Activated naive CD8-positive, alpha-beta T cell (primary cell): ENCODE measurements at regions not wholly inside any gene's neighbourhood (a gene's known extent, or its start where the extent isn't known, plus 50 kb on each side); places are given as distances from the start of the nearest gene placed in this dataset.

Source experiments
- H3K27ac Mint-ChIP-seq: one replicate; pipeline ENCODE4 v1.8.0; 2021; ENCODE audit warnings: mixed read lengths
- H3K27me3 Mint-ChIP-seq: one replicate; pipeline ENCODE4 v1.8.0; 2021; ENCODE audit warnings: mixed read lengths
- H3K36me3 Mint-ChIP-seq: one replicate; pipeline ENCODE4 v1.8.0; 2021; ENCODE audit warnings: mixed read lengths
- H3K4me1 Mint-ChIP-seq: one replicate; pipeline ENCODE4 v1.8.0; 2021; ENCODE audit warnings: low read depth, mixed read lengths
- H3K4me3 Mint-ChIP-seq: one replicate; pipeline ENCODE4 v1.8.0; 2021; ENCODE audit warnings: mild to moderate bottlenecking, mixed read lengths
- H3K9me3 Mint-ChIP-seq: one replicate; pipeline ENCODE4 v1.8.0; 2021; ENCODE audit warnings: low read depth, mixed read lengths

DNA sequence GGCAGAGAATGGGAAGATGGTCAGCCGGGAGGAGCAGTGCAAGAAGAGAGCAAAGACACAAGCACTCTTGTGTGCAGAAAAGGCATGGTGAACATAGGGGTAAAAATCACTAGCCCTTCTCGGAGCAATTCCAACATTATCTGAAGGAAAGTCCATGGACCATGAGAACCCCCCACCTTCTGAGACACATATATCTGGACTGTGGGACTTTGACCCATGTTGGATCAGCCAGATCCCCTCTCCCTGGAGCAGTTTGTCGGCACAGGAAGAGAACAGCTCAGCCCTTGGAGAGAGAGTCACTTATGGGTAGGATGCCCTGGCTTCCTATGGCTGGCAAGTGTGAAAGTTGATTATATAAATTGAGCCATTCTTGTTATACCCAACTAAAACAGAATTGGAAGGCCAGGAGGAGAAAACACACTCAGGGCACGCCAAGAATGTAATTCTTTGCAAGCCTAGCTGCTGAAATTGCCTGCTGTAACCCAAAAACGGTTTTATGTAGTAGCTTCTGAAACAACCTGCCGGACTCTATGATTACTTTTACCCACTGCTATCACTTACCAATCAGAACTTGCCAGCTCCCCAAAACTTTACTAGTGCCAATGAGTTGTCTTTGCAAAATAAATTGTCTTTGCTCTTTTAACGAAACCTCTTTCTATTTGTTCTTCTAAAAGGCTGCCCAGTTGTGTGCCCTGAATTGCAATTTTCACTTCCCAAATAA, 62.8 kb upstream of the ZNF599 start:
- H3K27ac Mint-ChIP-seq, result no peak overlapping the region
- H3K27me3 Mint-ChIP-seq, result no peaks in the 10 kb centered on the region
- no peaks in the 10 kb centered on the region for H3K9me3 Mint-ChIP-seq
- H3K36me3 Mint-ChIP-seq, result no peaks in the 10 kb centered on the region
- H3K4me1 Mint-ChIP-seq, result peaks cover 19% of the 10 kb centered on the region
- H3K4me3 Mint-ChIP-seq, result no peak overlapping the region

DNA sequence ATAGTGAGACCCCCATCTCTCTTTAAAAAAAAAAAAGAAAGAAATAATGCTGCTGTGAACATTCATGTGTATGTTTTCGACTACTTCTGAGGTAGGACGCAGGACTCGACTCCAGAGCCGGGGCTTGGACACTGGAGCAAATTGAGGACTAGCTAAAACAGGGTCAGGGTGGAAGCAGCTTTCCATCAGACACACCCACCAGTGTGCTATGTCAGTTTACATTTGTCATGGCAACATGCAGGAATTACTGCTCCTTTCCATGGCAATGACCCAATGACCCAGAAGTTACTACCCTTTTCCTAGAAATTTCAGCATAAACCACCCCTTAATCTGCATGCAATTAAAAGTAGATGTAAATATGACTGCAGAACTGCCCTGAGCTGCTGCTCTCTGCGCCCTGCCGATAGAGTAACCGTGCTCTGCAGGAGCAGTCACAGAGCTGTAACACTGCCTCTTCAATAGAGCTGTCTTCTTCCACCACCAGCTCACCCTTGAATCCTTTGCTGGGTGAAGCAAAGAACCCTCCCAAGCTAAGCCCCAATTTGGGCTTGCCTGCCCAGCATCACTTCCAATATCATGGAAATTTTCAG, 61.6 kb upstream of the ZNF599 start:
- H3K4me3 Mint-ChIP-seq, result no peak overlapping the region
- no peak overlapping the region for H3K27ac Mint-ChIP-seq
- peaks cover 18% of the 10 kb centered on the region for H3K4me1 Mint-ChIP-seq
- H3K27me3 Mint-ChIP-seq, result no peaks in the 10 kb centered on the region
- no peaks in the 10 kb centered on the region for H3K9me3 Mint-ChIP-seq
- H3K36me3 Mint-ChIP-seq, result no peaks in the 10 kb centered on the region

DNA sequence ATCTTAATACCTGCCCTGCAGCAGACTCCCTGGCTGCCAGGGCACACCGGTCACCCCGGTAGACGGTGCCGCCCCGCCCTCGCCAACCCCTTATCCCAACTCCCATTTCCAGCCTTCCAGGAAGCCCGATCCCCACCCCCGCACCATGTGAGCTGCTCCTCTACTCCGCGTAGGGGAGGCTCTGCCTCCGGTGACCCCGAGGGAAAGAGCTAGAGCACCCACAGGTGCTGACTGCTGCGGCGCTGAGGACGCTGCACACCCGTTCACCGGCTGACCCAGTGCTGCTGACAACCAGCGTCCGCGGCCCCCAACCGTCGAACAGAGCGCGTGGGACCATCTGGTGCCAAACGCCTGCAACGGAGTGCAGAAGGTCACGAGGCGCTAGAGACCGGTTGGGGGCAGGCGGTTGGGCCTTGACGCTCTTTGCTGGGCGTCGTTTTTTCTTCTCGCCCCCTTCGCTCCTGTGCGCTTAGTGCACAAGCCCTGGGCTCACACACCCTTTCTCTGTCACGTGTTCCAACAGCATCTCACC, 59.6 kb upstream of the ZNF599 start:
- Mint-ChIP-seq H3K27ac (no peak overlapping the region), H3K36me3 (peaks cover 6% of the 10 kb centered on the region), H3K4me3 (no peak overlapping the region), H3K9me3 (no peaks in the 10 kb centered on the region), H3K27me3 (no peaks in the 10 kb centered on the region), H3K4me1 (peaks cover 7% of the 10 kb centered on the region)

- Mint-ChIP-seq H3K4me1 (no peaks in the 10 kb centered on the region), H3K27me3 (no peaks in the 10 kb centered on the region)
These were observed 58.7 kb upstream of the ZNF599 start for GRCh38 chr19:34831714-34832113.

DNA sequence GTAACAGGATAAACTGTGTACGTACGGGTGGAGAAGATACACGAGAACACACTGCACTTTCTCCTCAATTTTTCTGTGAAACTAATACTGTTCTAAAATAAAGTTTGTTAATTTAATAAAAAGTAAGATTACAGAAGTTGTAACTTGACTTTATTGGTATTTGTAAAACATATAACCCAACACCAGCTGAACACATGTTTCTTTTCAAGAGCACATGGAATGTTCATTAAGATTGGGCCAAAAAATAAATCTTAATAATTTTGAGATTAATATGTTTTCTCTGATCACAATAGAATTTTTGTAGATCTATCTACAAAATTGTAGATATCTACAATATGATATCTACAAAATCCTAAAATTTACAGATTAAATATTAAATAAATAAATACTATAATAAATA, 55.1 kb upstream of the ZNF599 start:
- Mint-ChIP-seq H3K4me1 (no peaks in the 10 kb centered on the region), H3K27me3 (no peaks in the 10 kb centered on the region), H3K27ac (no peak overlapping the region), H3K4me3 (no peak overlapping the region), H3K9me3 (no peaks in the 10 kb centered on the region), H3K36me3 (peaks cover 18% of the 10 kb centered on the region)

More at GRCh38 chr19:34831714-34832113, 58.7 kb upstream of the ZNF599 start:
- Mint-ChIP-seq H3K4me3 (no peak overlapping the region), H3K9me3 (no peaks in the 10 kb centered on the region), H3K27ac (no peak overlapping the region), H3K36me3 (peaks cover 11% of the 10 kb centered on the region)

DNA sequence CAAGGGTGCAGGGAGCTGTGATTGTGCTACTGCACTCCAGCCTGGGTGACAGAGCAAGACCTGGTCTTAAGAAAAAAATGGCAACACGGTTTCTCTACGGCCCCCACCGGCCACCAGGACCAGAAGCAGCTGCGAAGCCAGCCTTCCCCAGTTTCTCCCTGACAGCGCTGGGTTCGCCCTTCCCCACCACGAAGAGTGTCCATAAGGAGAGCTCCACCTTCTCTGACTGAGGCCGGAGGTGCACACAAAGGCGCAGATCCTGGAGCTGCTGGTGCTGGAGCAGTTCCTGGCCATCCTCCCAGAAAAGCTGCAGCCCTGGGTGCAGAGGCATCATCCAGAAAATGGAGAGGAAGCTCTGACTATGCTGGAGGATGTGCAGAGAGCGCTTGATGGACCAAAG, 52.2 kb upstream of the ZNF599 start:
- no peak overlapping the region for H3K4me3 Mint-ChIP-seq
- no peaks in the 10 kb centered on the region for H3K4me1 Mint-ChIP-seq
- H3K9me3 Mint-ChIP-seq, result no peaks in the 10 kb centered on the region
- no peak overlapping the region for H3K27ac Mint-ChIP-seq
- H3K27me3 Mint-ChIP-seq, result no peaks in the 10 kb centered on the region
- H3K36me3 Mint-ChIP-seq, result peaks cover 20% of the 10 kb centered on the region

GRCh38 chr19:34824686-34825085, 51.7 kb upstream of the ZNF599 start:
- no peak overlapping the region for H3K4me3 Mint-ChIP-seq
- H3K27ac Mint-ChIP-seq, result no peak overlapping the region

More at GRCh38 chr19:34824686-34825085, 51.7 kb upstream of the ZNF599 start:
- no peaks in the 10 kb centered on the region for H3K9me3 Mint-ChIP-seq
- H3K27me3 Mint-ChIP-seq, result no peaks in the 10 kb centered on the region
- no peaks in the 10 kb centered on the region for H3K4me1 Mint-ChIP-seq
- H3K36me3 Mint-ChIP-seq, result peaks cover 24% of the 10 kb centered on the region
